ENCODE measurements at regions not wholly inside any gene's neighbourhood (a gene's known extent, or its start where the extent isn't known, plus 50 kb on each side); places are given as distances from the start of the nearest gene placed in this dataset.

DNA sequence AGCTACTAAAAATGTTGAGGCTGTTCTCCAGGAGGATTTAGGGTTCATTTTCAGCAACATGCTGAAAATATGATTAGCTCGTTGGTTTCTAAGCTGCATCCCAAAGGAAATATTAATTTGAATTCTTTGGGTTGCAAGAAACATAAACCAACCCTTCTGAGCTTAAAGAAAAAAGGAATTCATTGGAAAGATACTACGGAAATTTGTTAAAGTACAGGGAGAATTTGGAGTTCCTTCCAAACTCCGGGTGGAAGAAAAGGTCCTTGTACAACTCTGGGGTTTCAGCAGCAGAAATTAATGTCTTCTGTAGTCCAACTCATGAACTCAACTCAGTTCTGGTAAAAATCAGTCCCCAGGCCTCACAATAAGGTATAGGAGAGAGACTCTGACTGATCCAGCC, 712.9 kb downstream of the UTRN start:
- Histone ChIP-seq H3K27ac (ENCODE audit: extremely low read length, insufficient read depth, low read length) (no peak overlapping the region), H3K4me1 (ENCODE audit: insufficient read depth, low read length) (no peaks in the 10 kb centered on the region), H3K79me2 (ENCODE audit: insufficient read depth, low read length) (no peaks in the 10 kb centered on the region), H2AFZ (ENCODE audit: low read length) (no peak overlapping the region), H3K4me3 (replicated peaks in 1 of 3; ENCODE audit: insufficient read depth in 1 of 3, low read depth in 2 of 3, low read length in 3 of 3) (no peak overlapping the region), H3K36me3 (replicated peaks in 1 of 2; ENCODE audit: control insufficient read depth in 1 of 2, insufficient read depth in 2 of 2, low read length in 2 of 2) (no peaks in the 10 kb centered on the region), H4K20me1 (ENCODE audit: insufficient read depth, low read length) (no peaks in the 10 kb centered on the region), H3K9me3 (ENCODE audit: low read length) (no peaks in the 10 kb centered on the region), H3K27me3 (ENCODE audit: control insufficient read depth in 1 of 2, insufficient read depth in 2 of 2, low read length in 2 of 2) (no peaks in the 10 kb centered on the region), H3K9ac (ENCODE audit: insufficient read depth, low read depth, low read length) (no peak overlapping the region), H3K4me2 (ENCODE audit: low read depth, low read length) (no peak overlapping the region)
- ATAC-seq = no peak
- BruUV-seq (replicated peaks) = no TSS peak
- DNase-seq (ENCODE audit: low spot score) = no peak
- intact Hi-C loops (cut with micrococcal nuclease; ENCODE audit: unreplicated experiment) (no loop called here), in situ Hi-C loops (cut with HindIII; ENCODE audit: extremely low pct_ligation_motif_present, low pct_unique_long_range_greater_than_20kb) (no loop called here)
- TF ChIP-seq, protein P1, sequence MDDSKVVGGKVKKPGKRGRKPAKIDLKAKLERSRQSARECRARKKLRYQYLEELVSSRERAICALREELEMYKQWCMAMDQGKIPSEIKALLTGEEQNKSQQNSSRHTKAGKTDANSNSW (CRISPR knock-in tag; IDR thresholded peaks at IDR 0.05; ENCODE audit: borderline replicate concordance) = no peak
- TF ChIP-seq KAT2B (IDR thresholded peaks at IDR 0.05; ENCODE audit: borderline replicate concordance, low read depth, low read length) = no peak
- no peak for TF ChIP-seq STAT6 (CRISPR knock-in tag; IDR thresholded peaks at IDR 0.05; ENCODE audit: borderline replicate concordance)
- TF ChIP-seq, protein P2, sequence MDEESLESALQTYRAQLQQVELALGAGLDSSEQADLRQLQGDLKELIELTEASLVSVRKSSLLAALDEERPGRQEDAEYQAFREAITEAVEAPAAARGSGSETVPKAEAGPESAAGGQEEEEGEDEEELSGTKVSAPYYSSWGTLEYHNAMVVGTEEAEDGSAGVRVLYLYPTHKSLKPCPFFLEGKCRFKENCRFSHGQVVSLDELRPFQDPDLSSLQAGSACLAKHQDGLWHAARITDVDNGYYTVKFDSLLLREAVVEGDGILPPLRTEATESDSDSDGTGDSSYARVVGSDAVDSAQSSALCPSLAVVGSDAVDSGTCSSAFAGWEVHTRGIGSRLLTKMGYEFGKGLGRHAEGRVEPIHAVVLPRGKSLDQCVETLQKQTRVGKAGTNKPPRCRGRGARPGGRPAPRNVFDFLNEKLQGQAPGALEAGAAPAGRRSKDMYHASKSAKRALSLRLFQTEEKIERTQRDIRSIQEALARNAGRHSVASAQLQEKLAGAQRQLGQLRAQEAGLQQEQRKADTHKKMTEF (CRISPR knock-in tag; IDR thresholded peaks at IDR 0.05) = no peak
- no peak for TF ChIP-seq SMAD1 (CRISPR knock-in tag; IDR thresholded peaks at IDR 0.05; ENCODE audit: borderline replicate concordance, low read depth)
- TF ChIP-seq ZNF329 (CRISPR knock-in tag; IDR thresholded peaks at IDR 0.05; ENCODE audit: low read depth) = no peak
- no peak for TF ChIP-seq CAMTA2 (CRISPR knock-in tag; IDR thresholded peaks at IDR 0.05; ENCODE audit: borderline replicate concordance)
- TF ChIP-seq AHR (CRISPR knock-in tag; IDR thresholded peaks at IDR 0.05) = no peak
- TF ChIP-seq, protein P3, sequence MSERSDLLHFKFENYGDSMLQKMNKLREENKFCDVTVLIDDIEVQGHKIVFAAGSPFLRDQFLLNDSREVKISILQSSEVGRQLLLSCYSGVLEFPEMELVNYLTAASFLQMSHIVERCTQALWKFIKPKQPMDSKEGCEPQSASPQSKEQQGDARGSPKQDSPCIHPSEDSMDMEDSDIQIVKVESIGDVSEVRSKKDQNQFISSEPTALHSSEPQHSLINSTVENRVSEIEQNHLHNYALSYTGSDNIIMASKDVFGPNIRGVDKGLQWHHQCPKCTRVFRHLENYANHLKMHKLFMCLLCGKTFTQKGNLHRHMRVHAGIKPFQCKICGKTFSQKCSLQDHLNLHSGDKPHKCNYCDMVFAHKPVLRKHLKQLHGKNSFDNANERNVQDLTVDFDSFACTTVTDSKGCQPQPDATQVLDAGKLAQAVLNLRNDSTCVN (CRISPR knock-in tag; IDR thresholded peaks at IDR 0.05; ENCODE audit: borderline replicate concordance) = no peak
- no peak for TF ChIP-seq CENPBD1 (CRISPR knock-in tag; IDR thresholded peaks at IDR 0.05; ENCODE audit: borderline replicate concordance, low read depth)
- WGBS (ENCODE audit: low lambda C conversion rate) = 41% methylated on average over 3 of the region's 3 CpGs
- no peak for FAIRE-seq
- ChIA-PET CTCF (ENCODE audit: low intra/inter-chr PET ratio, low total read pairs) (no interaction called here), POLR2A (no interaction called here)

Data from HepG2 (cell line).